HFFc6 (cell line): ENCODE measurements at regions not wholly inside any gene's neighbourhood (a gene's known extent, or its start where the extent isn't known, plus 50 kb on each side); places are given as distances from the start of the nearest gene placed in this dataset.

Experiments
- DNase-seq: peaks from one replicate; pipeline ENCODE4 v3.0.0-alpha.2; 2018
- H3K27ac Mint-ChIP-seq: 2 replicates; pipeline ENCODE4 v1.8.0; 2020; ENCODE audit warnings: mild to moderate bottlenecking, mixed read lengths
- H3K27me3 Mint-ChIP-seq: 2 replicates; pipeline ENCODE4 v1.8.0; 2021; ENCODE audit warnings: mild to moderate bottlenecking, moderate library complexity, mixed read lengths; ENCODE audit not compliant: insufficient read depth
- H3K36me3 Mint-ChIP-seq: 2 replicates; pipeline ENCODE4 v1.8.0; 2021; ENCODE audit warnings: low read depth, mixed read lengths
- H3K4me1 Mint-ChIP-seq: 2 replicates; pipeline ENCODE4 v1.8.0; 2020; ENCODE audit warnings: low read depth, mixed read lengths
- H3K4me3 Mint-ChIP-seq: 2 replicates; pipeline ENCODE4 v1.8.0; 2020; ENCODE audit warnings: mild to moderate bottlenecking, moderate library complexity, mixed read lengths
- H3K9me3 Mint-ChIP-seq: 2 replicates; pipeline ENCODE4 v1.8.0; 2020; ENCODE audit warnings: mild to moderate bottlenecking, mixed read lengths
- TF ChIP-seq, protein P1 (sequence below): fragments of 200-600 bp; sonication (generic); IDR thresholded peaks from 2 replicates; pipeline ENCODE4 v1.5.0; 2021; ENCODE audit warnings: antibody characterized with exemption, mild to moderate bottlenecking

DNA sequence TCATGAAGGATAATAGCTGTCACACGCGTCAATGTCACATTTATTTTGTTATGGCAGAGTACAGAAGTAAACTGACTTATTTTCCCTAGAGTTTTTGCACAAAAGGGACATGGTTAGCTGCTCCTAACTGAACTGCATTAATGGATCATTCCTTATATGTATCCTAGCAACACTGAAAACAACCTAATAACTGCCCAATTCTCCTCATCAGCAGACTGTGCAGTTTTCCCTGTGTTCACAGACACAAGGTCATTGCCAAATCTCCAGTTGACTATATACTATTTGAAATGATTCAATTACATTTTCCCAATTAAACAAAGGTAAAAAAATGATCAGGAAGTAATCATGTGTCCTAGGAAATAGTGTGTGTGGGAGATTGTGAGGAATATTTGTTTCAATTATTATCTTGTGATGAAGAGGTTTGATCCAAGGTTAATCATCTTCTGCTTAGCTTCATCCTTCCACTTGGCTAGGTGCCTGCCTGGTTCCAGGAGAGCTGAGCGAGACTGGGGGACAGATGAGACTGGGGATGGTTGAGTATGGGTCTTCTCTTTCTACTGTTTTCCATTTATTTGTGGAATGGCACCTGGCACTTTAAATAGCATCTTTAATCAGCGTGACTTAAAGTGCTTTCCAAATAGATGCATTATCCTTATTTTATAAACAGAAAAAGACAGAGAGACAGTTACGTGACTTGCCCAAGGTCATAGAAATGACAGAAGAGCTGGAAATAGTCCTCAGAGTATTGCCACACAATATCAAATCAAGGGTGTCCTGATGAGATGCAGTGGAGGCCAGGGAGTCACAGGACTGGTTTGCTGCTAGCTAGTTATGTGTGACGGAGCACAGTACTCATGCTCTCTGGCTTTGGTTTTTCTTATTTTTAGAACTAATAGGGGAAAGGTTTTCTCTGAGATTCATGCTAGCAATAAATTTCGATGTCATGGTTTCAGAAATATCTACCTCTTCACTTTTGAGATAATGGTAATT is 335.6 kb downstream of the PIK3C3 start:
- TF ChIP-seq, protein P1, sequence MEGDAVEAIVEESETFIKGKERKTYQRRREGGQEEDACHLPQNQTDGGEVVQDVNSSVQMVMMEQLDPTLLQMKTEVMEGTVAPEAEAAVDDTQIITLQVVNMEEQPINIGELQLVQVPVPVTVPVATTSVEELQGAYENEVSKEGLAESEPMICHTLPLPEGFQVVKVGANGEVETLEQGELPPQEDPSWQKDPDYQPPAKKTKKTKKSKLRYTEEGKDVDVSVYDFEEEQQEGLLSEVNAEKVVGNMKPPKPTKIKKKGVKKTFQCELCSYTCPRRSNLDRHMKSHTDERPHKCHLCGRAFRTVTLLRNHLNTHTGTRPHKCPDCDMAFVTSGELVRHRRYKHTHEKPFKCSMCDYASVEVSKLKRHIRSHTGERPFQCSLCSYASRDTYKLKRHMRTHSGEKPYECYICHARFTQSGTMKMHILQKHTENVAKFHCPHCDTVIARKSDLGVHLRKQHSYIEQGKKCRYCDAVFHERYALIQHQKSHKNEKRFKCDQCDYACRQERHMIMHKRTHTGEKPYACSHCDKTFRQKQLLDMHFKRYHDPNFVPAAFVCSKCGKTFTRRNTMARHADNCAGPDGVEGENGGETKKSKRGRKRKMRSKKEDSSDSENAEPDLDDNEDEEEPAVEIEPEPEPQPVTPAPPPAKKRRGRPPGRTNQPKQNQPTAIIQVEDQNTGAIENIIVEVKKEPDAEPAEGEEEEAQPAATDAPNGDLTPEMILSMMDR = no peak
- Mint-ChIP-seq H3K27ac (no peak overlapping the region), H3K36me3 (no peaks in the 10 kb centered on the region), H3K4me3 (no peak overlapping the region), H3K9me3 (no peaks in the 10 kb centered on the region), H3K27me3 (peaks cover 4% of the 10 kb centered on the region), H3K4me1 (no peaks in the 10 kb centered on the region)
- no peak for DNase-seq

DNA sequence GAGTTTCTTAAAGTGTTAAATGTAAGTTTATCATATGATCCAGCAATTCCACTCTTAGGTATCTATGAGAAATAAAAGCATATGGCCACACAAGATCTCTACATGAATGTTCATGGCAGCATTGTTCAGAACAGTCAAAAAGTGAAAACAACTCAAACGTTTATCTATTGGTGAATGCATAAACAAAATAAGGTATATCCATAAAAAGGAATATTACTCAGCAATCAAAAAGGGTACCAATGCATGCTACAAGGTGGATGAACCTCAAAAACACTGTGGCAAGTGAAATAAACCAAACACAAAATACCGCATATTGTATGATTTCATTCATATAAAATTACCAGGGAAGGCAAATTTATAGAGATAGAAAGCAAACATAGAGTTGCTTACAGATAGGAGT is 337.6 kb downstream of the PIK3C3 start:
- Mint-ChIP-seq H3K36me3 (no peaks in the 10 kb centered on the region), H3K9me3 (no peaks in the 10 kb centered on the region), H3K4me1 (no peaks in the 10 kb centered on the region), H3K4me3 (no peak overlapping the region), H3K27ac (no peak overlapping the region), H3K27me3 (peaks cover 4% of the 10 kb centered on the region)
- no peak for DNase-seq
- TF ChIP-seq, protein P1 = no peak

DNA sequence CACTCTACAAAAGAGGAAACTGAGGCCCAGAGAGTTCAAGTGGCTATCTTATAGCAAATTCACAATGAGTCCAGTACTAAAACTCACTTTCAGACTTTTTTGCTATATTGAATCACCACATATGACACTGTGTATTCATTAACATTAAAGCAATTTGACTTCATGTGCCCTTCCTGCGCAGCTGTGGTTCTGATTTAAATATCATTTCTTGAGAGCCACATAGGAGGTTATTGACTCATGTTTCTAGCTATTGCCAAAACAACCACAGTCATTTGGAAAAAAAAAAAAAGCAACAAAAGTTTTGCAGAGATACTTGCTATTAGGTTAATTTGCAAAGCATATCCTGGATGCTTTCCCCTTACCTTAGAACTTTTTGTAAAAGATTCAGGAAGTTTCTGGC is 341.2 kb downstream of the PIK3C3 start:
- Mint-ChIP-seq H3K27me3 (peaks cover 6% of the 10 kb centered on the region), H3K27ac (no peak overlapping the region), H3K4me3 (no peak overlapping the region), H3K36me3 (no peaks in the 10 kb centered on the region), H3K4me1 (peaks cover 6% of the 10 kb centered on the region; the same call in 1 of the 2 replicates), H3K9me3 (no peaks in the 10 kb centered on the region)
- TF ChIP-seq, protein P1 = no peak
- no peak for DNase-seq

DNA sequence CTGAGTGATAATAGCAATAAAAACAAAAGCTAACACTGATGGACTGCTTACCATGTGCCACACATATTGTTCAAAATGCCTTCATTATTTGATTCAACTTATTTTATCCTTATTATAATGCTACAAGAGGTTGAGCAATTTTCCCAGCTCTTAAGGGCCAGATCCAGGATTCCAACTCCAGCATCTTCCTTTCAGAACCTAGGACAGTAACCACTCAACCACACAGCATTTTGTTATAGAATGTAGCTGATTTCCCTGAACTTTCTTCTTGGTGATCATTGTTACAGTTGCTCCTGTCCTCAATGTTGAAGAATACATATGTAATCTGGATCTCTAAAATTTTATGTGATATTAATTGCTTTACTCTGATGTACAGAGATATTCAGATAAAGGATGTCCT is 341.7 kb downstream of the PIK3C3 start:
- Mint-ChIP-seq H3K36me3 (no peaks in the 10 kb centered on the region), H3K9me3 (no peaks in the 10 kb centered on the region), H3K4me1 (peaks cover 6% of the 10 kb centered on the region; the same call in 1 of the 2 replicates), H3K27me3 (peaks cover 6% of the 10 kb centered on the region), H3K27ac (no peak overlapping the region), H3K4me3 (no peak overlapping the region)
- TF ChIP-seq, protein P1 = no peak
- DNase-seq = peak; percentile 13

DNA sequence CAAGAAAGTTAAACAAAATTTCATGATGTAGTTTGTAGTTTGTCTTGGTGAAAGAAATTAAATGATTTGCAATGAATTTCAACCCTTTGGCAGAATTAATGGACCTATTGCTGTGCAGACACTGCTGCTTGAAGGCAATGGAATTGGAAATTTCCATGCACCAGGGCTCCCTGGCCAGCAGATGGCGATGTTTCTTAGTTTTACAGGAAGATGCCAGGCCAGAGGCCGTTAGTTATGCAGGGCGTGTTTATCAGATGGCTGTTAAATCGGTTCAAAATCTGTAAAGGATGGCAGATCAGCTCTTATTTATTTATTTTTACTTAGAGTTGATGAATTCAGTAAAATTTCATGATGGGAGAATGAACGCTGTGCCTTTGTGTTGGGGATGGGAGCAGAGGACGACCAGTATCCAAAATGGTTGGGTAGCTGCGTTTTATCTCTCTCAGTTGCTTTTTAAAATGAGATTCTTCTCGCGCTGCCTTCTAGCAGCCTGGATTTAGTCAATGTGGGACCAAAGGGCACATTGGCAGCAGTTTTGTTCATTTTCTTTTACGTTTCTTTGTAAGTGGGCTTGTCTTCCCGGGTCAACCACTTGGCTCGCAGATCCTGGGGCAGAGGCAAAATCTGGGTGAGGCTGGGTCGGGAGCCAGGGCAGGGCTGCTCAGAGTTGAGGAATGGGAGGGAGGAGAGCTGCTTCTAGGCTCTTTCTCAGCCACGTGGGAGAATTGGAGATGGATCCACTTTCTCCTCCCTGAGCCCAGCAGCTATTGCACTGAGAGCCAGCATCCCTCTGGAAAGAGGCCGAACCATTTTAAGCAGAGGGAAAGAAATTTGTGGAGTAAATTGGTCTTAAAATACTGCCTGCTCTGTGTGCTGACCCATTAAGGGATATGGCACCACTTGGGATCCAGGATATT is 344.0 kb downstream of the PIK3C3 start:
- Mint-ChIP-seq H3K27ac (no peak overlapping the region), H3K9me3 (no peaks in the 10 kb centered on the region), H3K27me3 (peaks cover 3% of the 10 kb centered on the region; the same call in 1 of the 2 replicates), H3K4me3 (peak overlapping the region; percentile 51; the same call in 1 of the 2 replicates), H3K36me3 (no peaks in the 10 kb centered on the region), H3K4me1 (peaks cover 6% of the 10 kb centered on the region; the same call in 1 of the 2 replicates)
- TF ChIP-seq, protein P1 = peak; percentile 94
- DNase-seq = peak; percentile 69
